Stimulated activated naive CD8-positive, alpha-beta T cell treated with anti-CD3 and anti-CD28 coated beads, Interleukin-15, Interleukin-2, amounts not matched to agents 100 ng/mL and 50 ng/mL, for 24 hours (primary cell): ENCODE measurements at regions not wholly inside any gene's neighbourhood (a gene's known extent, or its start where the extent isn't known, plus 50 kb on each side); places are given as distances from the start of the nearest gene placed in this dataset.

Experiments used
- H3K27ac Mint-ChIP-seq: one replicate; pipeline ENCODE4 v1.8.0; 2021; ENCODE audit warnings: mild to moderate bottlenecking, mixed read lengths
- H3K27me3 Mint-ChIP-seq: one replicate; pipeline ENCODE4 v1.8.0; 2021; ENCODE audit warnings: mixed read lengths
- H3K36me3 Mint-ChIP-seq: one replicate; pipeline ENCODE4 v1.8.0; 2021; ENCODE audit warnings: low read depth, mixed read lengths
- H3K4me1 Mint-ChIP-seq: one replicate; pipeline ENCODE4 v1.8.0; 2021; ENCODE audit warnings: low read depth, mixed read lengths
- H3K4me3 Mint-ChIP-seq: one replicate; pipeline ENCODE4 v1.8.0; 2021; ENCODE audit warnings: mild to moderate bottlenecking, mixed read lengths
- H3K9me3 Mint-ChIP-seq: one replicate; pipeline ENCODE4 v1.8.0; 2021; ENCODE audit warnings: mixed read lengths

DNA sequence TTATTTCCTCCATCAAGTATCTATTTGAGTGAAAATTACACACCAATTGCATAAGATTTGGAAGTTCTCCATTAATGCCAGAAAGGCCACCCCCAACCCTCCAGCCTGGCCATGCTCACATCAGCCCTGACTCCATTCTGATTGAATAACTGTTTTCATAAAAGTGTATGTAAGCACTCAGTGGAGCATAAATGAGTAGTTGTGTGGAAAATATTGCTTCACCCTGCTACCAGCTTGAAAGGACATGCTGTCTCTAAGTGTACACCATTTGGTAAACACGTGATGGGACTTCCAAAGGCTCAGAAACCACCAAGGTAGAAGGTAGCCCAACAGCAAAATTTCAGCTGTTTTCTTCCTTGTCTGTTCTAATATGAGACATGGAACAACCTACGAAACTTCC is 393.8 kb downstream of the ZNF385D start:
- Mint-ChIP-seq H3K4me3 (no peak overlapping the region), H3K27ac (no peak overlapping the region), H3K27me3 (no peaks in the 10 kb centered on the region), H3K4me1 (no peaks in the 10 kb centered on the region), H3K36me3 (no peaks in the 10 kb centered on the region), H3K9me3 (peaks cover 31% of the 10 kb centered on the region)

DNA sequence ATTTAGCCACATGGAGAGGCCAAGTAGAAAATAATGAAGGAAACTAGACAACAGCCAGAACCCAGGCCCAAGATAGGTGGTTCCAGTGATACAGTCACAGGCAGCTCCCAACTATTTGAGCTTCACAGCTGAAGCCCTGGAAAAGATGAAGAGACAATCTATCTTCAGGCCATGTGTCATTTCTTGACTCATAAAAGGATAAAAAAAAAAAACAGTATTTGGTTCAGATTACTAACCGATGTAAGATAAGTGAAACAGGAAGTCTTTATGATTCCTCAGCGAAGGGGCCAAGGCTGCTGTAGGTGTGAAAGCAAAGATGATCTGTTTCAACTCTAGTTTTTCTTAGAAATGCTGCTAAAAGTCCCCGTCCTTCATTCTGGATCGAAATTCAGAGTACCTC is 394.6 kb downstream of the ZNF385D start:
- Mint-ChIP-seq H3K4me1 (no peaks in the 10 kb centered on the region), H3K27ac (no peak overlapping the region), H3K27me3 (no peaks in the 10 kb centered on the region), H3K9me3 (peaks cover 32% of the 10 kb centered on the region), H3K36me3 (no peaks in the 10 kb centered on the region), H3K4me3 (no peak overlapping the region)

DNA sequence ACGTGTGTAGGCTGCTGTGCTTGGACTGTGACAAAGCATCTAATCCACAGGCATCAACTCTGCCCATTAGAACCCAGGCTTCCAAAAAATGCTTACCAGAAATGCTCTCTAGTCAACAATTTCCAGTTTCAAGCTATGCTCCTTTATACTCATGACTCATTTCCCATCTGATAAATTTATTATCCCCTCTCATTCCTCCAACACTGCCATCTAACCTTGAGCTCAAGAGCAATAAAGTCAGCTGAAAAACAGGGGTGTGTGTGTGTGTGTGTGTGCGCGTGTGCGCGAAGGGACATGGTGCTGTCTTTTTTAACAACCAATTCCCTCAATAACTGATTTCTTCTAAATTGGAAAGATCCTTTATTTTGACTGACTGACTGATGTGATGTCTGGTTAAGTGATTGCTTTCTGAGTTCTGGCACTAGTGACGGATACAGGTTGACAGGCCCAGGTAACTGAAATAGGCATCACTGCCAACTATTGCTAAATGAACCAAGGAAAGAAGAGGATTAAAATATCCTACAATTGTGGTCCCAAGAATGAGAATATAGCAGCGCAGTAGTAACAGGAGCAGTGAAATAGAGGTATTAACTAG is 405.5 kb downstream of the ZNF385D start:
- Mint-ChIP-seq H3K27ac (no peak overlapping the region), H3K4me1 (no peaks in the 10 kb centered on the region), H3K4me3 (no peak overlapping the region), H3K9me3 (peaks cover 9% of the 10 kb centered on the region), H3K36me3 (no peaks in the 10 kb centered on the region), H3K27me3 (no peaks in the 10 kb centered on the region)

DNA sequence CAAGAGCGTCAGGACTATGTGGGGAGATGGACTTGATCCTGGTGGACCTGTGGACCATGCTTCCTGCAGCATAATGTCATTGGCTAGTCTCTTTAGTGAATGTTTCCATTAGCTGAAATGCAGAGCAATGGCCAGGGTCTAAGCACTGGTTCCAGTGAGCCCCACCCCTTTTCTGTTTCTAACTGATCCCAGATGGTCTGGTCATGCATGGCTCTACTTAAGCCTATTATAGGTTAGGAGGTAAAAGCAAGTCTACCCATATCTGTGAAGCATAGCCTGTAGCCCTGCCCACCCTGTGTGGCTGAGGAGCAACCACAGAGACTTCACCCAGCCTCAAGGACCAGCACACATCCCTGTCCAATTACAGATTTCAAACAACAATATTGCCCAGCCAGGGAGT is 419.2 kb downstream of the ZNF385D start:
- H3K9me3 Mint-ChIP-seq: peaks cover 14% of the 10 kb centered on the region
- no peaks in the 10 kb centered on the region for H3K4me1 Mint-ChIP-seq
- H3K27me3 Mint-ChIP-seq: no peaks in the 10 kb centered on the region
- no peaks in the 10 kb centered on the region for H3K36me3 Mint-ChIP-seq
- H3K27ac Mint-ChIP-seq: no peak overlapping the region
- H3K4me3 Mint-ChIP-seq: no peak overlapping the region

DNA sequence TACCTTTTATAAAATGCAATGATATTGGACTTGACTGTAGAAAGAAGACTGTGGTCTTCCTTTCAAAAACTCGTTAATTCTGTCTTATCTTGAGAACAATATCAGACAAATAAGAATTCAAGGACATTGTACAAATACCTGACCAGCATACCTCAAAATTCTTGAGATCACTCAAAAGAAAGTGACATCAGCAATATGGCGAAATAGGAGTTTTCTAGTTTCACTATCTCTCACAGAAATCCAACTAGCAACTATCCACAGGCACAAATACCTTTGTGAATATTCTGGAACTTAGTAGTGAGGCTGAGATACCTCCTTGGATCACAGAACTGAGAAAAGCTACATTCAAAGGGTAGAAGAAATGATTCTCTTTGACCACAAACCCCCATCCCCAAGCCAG is 419.7 kb downstream of the ZNF385D start:
- Mint-ChIP-seq H3K36me3 (no peaks in the 10 kb centered on the region), H3K27me3 (no peaks in the 10 kb centered on the region), H3K27ac (no peak overlapping the region), H3K4me3 (no peak overlapping the region), H3K9me3 (peaks cover 8% of the 10 kb centered on the region), H3K4me1 (no peaks in the 10 kb centered on the region)

DNA sequence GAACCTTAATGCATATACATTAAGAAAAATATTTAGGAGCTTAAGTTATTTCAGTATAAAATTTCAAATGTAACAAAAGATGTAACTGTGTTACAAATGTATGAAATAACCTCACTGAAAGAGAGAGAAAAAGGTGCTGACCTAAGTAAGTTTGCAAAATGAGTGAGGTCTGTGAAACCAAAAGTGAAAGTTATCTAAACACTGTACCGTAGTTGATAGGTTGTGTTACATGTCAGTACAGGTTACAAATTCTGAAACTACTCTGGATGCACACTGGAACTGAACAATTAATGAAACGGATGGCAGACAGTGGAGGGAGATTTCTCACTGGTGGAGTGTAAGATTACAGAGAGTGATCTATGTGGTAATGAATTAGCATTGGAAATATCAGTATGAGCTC is 420.7 kb downstream of the ZNF385D start:
- no peak overlapping the region for H3K27ac Mint-ChIP-seq

DNA sequence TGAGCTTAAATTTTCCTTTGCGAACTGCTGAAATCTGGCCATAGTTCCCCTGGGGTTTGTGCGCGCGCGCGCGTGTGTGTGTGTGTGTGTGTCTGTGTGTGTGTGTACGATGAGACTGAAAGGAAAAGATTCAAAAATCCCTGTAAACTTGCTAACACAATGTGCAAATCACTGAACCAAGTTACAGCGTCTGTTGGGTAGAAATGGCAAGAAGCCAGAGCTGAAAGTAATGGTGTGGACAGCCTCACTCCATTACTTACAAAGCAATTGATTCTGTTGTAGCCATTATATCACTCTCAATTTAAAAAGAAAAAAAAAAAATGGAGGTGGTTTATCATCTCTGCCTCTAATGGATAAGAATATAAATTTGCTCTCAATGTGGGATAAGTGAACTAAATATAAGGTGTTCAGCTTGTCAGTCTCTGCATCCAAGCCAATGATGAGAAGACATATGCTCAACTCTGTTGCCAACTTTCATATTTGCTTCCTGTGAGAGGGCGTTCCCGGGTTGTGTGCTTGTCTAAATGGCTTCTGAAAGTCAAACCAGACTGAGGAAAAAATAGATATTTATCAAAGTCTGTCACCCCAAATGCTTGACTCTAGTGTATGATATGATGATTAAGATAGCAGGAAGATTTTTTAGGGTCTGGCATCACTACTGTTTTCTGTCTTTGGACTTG is 422.2 kb downstream of the ZNF385D start:
- Mint-ChIP-seq H3K9me3 (no peaks in the 10 kb centered on the region), H3K4me3 (no peak overlapping the region), H3K27ac (no peak overlapping the region), H3K36me3 (no peaks in the 10 kb centered on the region), H3K27me3 (no peaks in the 10 kb centered on the region), H3K4me1 (no peaks in the 10 kb centered on the region)

More for the DNA sequence above, 420.7 kb downstream of the ZNF385D start:
- no peaks in the 10 kb centered on the region for H3K27me3 Mint-ChIP-seq
- H3K36me3 Mint-ChIP-seq: no peaks in the 10 kb centered on the region
- no peaks in the 10 kb centered on the region for H3K4me1 Mint-ChIP-seq
- H3K9me3 Mint-ChIP-seq: no peaks in the 10 kb centered on the region
- H3K4me3 Mint-ChIP-seq: no peak overlapping the region

DNA sequence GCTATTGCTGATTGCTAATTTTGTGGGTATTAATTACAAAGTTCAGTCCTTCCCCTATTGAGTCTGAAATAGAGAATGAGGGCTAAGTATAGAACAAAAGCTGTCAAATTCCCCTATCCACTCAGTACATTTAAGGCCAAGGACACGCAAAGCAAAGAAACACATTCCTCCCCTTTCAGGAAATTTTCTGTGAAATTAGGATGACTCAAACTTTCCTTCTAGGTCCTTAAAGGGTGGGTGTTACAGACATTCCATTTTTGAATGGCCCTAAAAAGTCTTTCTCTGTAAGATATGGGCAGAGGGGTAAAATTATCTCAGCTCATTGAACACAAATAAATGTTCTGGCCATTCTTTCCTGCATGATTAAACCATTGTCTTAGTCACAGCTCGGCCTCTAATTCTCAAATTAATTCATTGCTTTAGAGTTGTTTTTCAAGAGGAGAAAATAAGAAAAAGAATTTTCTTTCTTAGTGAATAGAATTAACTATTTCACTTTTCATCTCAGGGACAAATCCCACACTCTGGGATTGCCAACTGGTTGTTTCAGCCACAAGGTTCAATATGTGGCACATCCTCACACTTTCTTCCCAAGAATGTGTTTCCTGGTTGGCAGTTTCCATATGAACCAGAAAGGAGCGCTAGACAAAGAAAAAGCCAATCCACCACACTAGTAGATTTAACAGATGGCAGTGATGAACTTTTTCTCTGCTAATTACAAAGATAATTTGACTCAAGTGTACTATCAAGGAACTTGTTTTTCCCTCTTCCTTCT is 424.1 kb downstream of the ZNF385D start:
- Mint-ChIP-seq H3K4me1 (no peaks in the 10 kb centered on the region), H3K27ac (no peak overlapping the region), H3K36me3 (no peaks in the 10 kb centered on the region), H3K27me3 (no peaks in the 10 kb centered on the region), H3K9me3 (no peaks in the 10 kb centered on the region), H3K4me3 (no peak overlapping the region)

DNA sequence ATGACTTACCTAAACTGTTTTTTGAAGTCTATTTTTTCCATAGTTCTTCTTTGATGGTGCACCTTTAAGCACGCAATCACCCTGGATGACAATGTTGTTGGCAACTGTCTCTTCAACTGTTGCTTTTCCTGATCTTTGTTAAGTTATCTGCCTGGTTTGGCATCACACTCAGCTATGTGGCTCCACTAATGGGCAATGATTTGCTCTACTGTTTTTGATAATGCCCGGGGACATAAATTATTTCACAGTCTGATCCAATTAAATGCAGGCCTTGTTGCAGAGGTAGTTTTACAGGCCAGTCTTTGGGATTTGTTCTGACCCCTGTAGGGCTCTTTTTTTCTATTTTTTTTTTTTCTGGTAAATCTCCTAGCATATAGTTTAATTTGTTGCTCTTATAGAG is 436.3 kb downstream of the ZNF385D start:
- Mint-ChIP-seq H3K9me3 (peaks cover 21% of the 10 kb centered on the region), H3K36me3 (no peaks in the 10 kb centered on the region), H3K4me3 (no peak overlapping the region), H3K27ac (no peak overlapping the region), H3K4me1 (no peaks in the 10 kb centered on the region), H3K27me3 (no peaks in the 10 kb centered on the region)

DNA sequence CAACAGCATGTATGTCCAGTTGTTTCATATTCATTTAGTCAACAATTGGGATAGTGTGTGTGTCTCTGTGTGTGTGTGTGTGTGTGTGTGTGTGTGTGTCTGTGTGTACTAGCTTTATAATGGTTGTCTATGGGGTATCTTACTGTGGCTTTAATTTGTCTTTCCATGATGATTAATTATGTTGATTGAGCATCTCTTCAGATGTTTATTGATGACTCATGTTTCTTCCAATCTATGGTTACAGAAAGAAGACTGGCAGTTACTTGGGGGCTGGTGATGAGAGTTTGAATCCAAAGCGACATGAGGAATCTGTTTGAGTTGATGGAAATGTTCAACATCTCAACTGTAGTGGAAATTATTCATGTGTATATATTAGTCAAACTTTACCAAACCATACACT is 440.1 kb downstream of the ZNF385D start:
- Mint-ChIP-seq H3K27ac (no peak overlapping the region), H3K36me3 (no peaks in the 10 kb centered on the region), H3K4me3 (no peak overlapping the region), H3K27me3 (no peaks in the 10 kb centered on the region), H3K9me3 (peaks cover 5% of the 10 kb centered on the region), H3K4me1 (no peaks in the 10 kb centered on the region)

DNA sequence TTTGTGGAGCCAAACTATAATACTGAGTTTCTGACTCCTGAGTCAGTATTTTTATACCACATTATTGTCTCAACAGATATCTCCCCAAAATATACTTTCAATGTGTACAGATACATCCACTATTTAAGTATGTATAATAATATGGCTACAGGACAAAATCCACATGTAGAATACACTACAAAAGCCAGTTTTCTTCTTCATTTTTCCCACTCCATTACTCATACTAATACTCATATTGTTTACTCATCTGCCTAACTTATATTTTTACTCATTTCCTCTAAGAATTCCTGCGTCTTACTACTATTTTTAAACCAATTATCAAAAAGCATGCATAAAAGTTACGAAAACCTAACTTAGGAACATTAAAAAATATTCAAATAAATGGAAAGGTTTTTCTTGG is 440.8 kb downstream of the ZNF385D start:
- Mint-ChIP-seq H3K4me3 (no peak overlapping the region), H3K9me3 (peaks cover 5% of the 10 kb centered on the region), H3K4me1 (no peaks in the 10 kb centered on the region), H3K27me3 (no peaks in the 10 kb centered on the region), H3K36me3 (no peaks in the 10 kb centered on the region), H3K27ac (no peak overlapping the region)

DNA sequence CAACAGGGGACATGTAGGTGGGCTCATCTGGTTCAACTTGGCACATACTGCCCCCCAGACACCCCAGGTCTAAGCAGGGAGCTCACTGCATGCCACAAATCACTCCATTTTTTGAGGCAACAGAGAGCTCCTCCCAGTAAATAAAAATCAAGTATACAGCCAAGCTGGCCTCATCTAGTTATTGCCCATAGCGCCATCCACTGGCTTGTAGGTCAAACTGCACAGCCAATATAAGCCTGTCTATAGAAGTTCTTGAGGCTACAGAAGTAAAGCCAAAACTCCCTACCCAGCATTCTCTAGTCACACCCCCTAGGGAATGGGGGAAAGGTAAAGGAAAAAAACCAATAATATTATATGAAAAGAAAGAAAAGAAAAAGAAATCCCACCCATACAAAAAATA is 453.7 kb downstream of the ZNF385D start:
- Mint-ChIP-seq H3K9me3 (peaks cover 13% of the 10 kb centered on the region), H3K4me3 (no peak overlapping the region), H3K27me3 (no peaks in the 10 kb centered on the region), H3K4me1 (no peaks in the 10 kb centered on the region), H3K27ac (no peak overlapping the region), H3K36me3 (no peaks in the 10 kb centered on the region)

DNA sequence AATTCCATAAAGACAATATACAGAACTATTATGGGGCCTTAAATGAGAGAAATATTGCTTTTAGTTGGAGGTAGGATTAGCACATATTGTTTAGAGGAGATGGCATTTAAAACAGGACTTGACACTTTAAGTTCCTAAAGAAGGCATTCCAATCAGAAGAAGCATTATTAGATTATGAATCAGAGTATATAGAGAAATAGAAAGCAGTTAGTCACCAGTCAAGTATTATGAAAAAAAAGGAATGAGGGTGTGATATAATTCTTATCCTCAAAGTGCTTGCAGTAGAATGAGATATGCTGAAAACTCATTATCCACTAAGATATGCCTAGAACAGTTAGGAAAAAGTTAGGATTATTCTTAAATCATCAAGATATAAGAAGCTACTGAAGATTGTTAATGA is 456.2 kb downstream of the ZNF385D start:
- Mint-ChIP-seq H3K4me1 (no peaks in the 10 kb centered on the region), H3K9me3 (peaks cover 9% of the 10 kb centered on the region)

DNA sequence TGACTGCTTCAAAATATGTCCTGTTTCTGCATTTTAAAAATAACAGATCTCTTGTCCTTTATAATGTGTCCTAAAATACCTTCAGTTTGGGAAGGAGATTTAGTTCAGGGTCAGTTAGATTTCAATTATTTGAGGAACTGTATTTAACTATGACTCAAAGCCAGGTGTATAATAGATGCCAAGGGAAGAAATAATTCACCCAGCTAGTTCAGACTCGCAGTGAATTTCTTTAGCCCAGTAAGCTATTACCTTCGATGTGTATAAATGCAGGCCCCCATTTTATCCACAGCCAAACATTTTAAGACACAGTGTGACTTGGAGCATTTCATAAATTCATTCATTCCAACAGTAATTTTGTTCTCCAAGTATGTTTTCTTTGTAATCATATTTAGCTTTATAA is 458.0 kb downstream of the ZNF385D start:
- Mint-ChIP-seq H3K27ac (no peak overlapping the region), H3K36me3 (no peaks in the 10 kb centered on the region), H3K9me3 (peaks cover 5% of the 10 kb centered on the region), H3K4me1 (no peaks in the 10 kb centered on the region), H3K4me3 (no peak overlapping the region), H3K27me3 (no peaks in the 10 kb centered on the region)

More for the DNA sequence above, 456.2 kb downstream of the ZNF385D start:
- no peak overlapping the region for H3K4me3 Mint-ChIP-seq
- H3K27ac Mint-ChIP-seq: no peak overlapping the region
- H3K36me3 Mint-ChIP-seq: no peaks in the 10 kb centered on the region
- no peaks in the 10 kb centered on the region for H3K27me3 Mint-ChIP-seq

DNA sequence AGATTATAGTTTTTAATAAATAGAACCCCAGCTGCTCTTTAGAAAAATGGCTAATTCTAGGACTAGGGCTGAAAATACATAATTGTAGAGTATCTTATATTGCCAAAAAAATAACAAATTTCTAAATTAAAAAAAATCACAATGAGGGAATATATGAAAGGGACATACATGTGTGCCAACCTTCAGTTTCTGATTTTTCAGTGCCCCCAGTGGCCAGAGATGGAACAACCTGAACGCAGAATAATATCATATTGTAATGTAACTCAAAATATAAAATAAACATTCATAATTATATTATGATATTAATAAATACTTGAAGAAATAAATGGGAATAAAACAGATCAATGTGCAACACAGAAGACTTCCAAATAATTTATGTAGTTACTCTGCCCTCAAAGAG is 460.5 kb downstream of the ZNF385D start:
- H3K27ac Mint-ChIP-seq: no peak overlapping the region
- no peaks in the 10 kb centered on the region for H3K4me1 Mint-ChIP-seq
- no peak overlapping the region for H3K4me3 Mint-ChIP-seq
- H3K36me3 Mint-ChIP-seq: no peaks in the 10 kb centered on the region
- H3K9me3 Mint-ChIP-seq: peaks cover 12% of the 10 kb centered on the region
- H3K27me3 Mint-ChIP-seq: no peaks in the 10 kb centered on the region
